PC-3 (cell line): ENCODE measurements at regions not wholly inside any gene's neighbourhood (a gene's known extent, or its start where the extent isn't known, plus 50 kb on each side); places are given as distances from the start of the nearest gene placed in this dataset.

Experiments used
- ATAC-seq: fragments of 200-7000 bp; cut with Tn5 transposase; 2 replicates; pipeline ENCODE4 v1.9.1; 2020; ENCODE audit warnings: mild to moderate bottlenecking, moderate library complexity
- BruUV-seq: library from RNA; stranded (reverse); fragments of 400-500 nt; replicated peaks from 2 replicates; lab custom pipeline; 2021; lab: Mats Ljungman, UMichigan
- CTCF ChIA-PET: fragments of 300-600 bp; sonication (Branson Sonifier 250); formaldehyde crosslinking; loops from one replicate; lab custom pipeline; 2022; ENCODE audit warnings: antibody characterized with exemption; lab: Charles Lee
- POLR2A ChIA-PET: fragments of 300-600 bp; sonication (Branson Sonifier 250); formaldehyde crosslinking; loops from one replicate; lab custom pipeline; 2022; ENCODE audit warnings: antibody characterized with exemption; ENCODE audit not compliant: unreplicated experiment; lab: Charles Lee
- DNase-seq: peaks from one replicate; pipeline ENCODE4 v3.0.0-alpha.2; 2015
- H2AFZ ChIP-seq: fragments of 300-600 bp; sonication (generic); 2 replicates; pipeline ENCODE4 v1.6.0; 2016; ENCODE audit warnings: antibody characterized with exemption, low read length
- H3F3A ChIP-seq: fragments of 300-600 bp; sonication (generic); one replicate; pipeline ENCODE4 v1.6.0; 2017; ENCODE audit warnings: antibody characterized with exemption, low read length, control low read depth, mild to moderate bottlenecking; ENCODE audit not compliant: unreplicated experiment
- H3K27ac ChIP-seq: fragments of 300-600 bp; sonication (generic); 2 replicates; pipeline ENCODE4 v1.5.1; 2016; ENCODE audit warnings: mild to moderate bottlenecking, low read length
- H3K27me3 ChIP-seq: fragments of 300-600 bp; sonication (generic); 2 replicates; pipeline ENCODE4 v1.6.1; 2016; ENCODE audit warnings: low read length, mixed read lengths
- H3K36me3 ChIP-seq: fragments of 300-600 bp; sonication (generic); 2 replicates; pipeline ENCODE4 v1.6.1; 2016; ENCODE audit warnings: low read depth, mixed run types, low read length, mixed read lengths
- H3K4me1 ChIP-seq: fragments of 300-600 bp; sonication (generic); 2 replicates; pipeline ENCODE4 v1.5.1; 2016; ENCODE audit warnings: low read length; ENCODE audit not compliant: insufficient read depth
- H3K4me2 ChIP-seq: fragments of 300-600 bp; sonication (generic); 2 replicates; pipeline ENCODE4 v1.6.0; 2016; ENCODE audit warnings: low read length
- H3K4me3 ChIP-seq: fragments of 300-600 bp; sonication (generic); 2 replicates; pipeline ENCODE4 v1.5.1; 2016; ENCODE audit warnings: mild to moderate bottlenecking, low read length, mixed read lengths
- H3K79me2 ChIP-seq: fragments of 300-600 bp; sonication (generic); 2 replicates; pipeline ENCODE4 v1.6.1; 2017; ENCODE audit warnings: low read length, mixed read lengths
- H3K9ac ChIP-seq: fragments of 300-600 bp; sonication (generic); 2 replicates; pipeline ENCODE4 v1.6.0; 2016; ENCODE audit warnings: mild to moderate bottlenecking, low read length
- H3K9me2 ChIP-seq: fragments of 300-600 bp; sonication (generic); replicated peaks from 2 replicates; pipeline ENCODE4 v1.6.1; 2016; ENCODE audit warnings: mixed run types, low read length, mixed read lengths
- H3K9me3 ChIP-seq: fragments of 300-600 bp; sonication (generic); 2 replicates; pipeline ENCODE4 v1.6.1; 2016; ENCODE audit warnings: low read length, mixed read lengths
- H4K20me1 ChIP-seq: fragments of 300-600 bp; sonication (generic); 2 replicates; pipeline ENCODE4 v1.6.1; 2016; ENCODE audit warnings: low read length, mixed read lengths
- CTCF ChIP-seq: fragments of 300-600 bp; sonication (generic); conservative IDR thresholded peaks from 2 replicates; pipeline ENCODE4 v1.5.1; 2017; ENCODE audit warnings: antibody characterized with exemption, low read depth, mild to moderate bottlenecking, low read length
- EZH2 ChIP-seq: fragments of 300-600 bp; sonication (generic); IDR thresholded peaks from one replicate; pipeline ENCODE4 v1.6.1; 2017; ENCODE audit warnings: antibody characterized with exemption, mild to moderate bottlenecking, low read length; ENCODE audit not compliant: unreplicated experiment
- EZH2phosphoT487 ChIP-seq: fragments of 300-600 bp; sonication (generic); IDR thresholded peaks from 2 replicates; pipeline ENCODE4 v1.6.1; 2018; ENCODE audit warnings: mild to moderate bottlenecking, antibody characterized with exemption, low read length, borderline replicate concordance
- intact Hi-C: fragments of 100-400 bp; cut with micrococcal nuclease; formaldehyde crosslinking; loops from 2 replicates; pipeline ENCODE4 v1.9.0; 2023

- no peak overlapping the region for H2AFZ ChIP-seq
- TF ChIP-seq EZH2phosphoT487 (no peak), CTCF (no peak), EZH2 (no peak)
- ATAC-seq (no peak), DNase-seq (no peak)
- H3K36me3 ChIP-seq = no peaks in the 10 kb centered on the region
- POLR2A ChIA-PET = no interaction called here
- BruUV-seq = no TSS peak
- no peaks in the 10 kb centered on the region for H4K20me1 ChIP-seq
- intact Hi-C loops = no loop called here
- H3K79me2 ChIP-seq = no peaks in the 10 kb centered on the region
- CTCF ChIA-PET = no interaction called here
- H3F3A ChIP-seq = no peaks in the 10 kb centered on the region
- H3K9me3 ChIP-seq = peaks cover 31% of the 10 kb centered on the region
- no peak overlapping the region for H3K4me2 ChIP-seq
- no peaks in the 10 kb centered on the region for H3K9me2 ChIP-seq
- no peak overlapping the region for H3K4me3 ChIP-seq
- no peaks in the 10 kb centered on the region for H3K4me1 ChIP-seq
- H3K9ac ChIP-seq = no peak overlapping the region
- no peaks in the 10 kb centered on the region for H3K27me3 ChIP-seq
- no peak overlapping the region for H3K27ac ChIP-seq
These were observed 204.6 kb downstream of the LRRC3B start for GRCh38 chr3:26827169-26827568.

- no TSS peak for BruUV-seq
- Histone ChIP-seq H2AFZ (no peak overlapping the region), H3K4me2 (no peak overlapping the region), H3F3A (no peaks in the 10 kb centered on the region), H3K79me2 (no peaks in the 10 kb centered on the region), H3K27me3 (no peaks in the 10 kb centered on the region), H3K4me3 (no peak overlapping the region), H3K9me2 (no peaks in the 10 kb centered on the region), H3K9me3 (peaks cover 35% of the 10 kb centered on the region; the same call in 1 of the 2 replicates), H4K20me1 (no peaks in the 10 kb centered on the region), H3K27ac (no peak overlapping the region), H3K4me1 (no peaks in the 10 kb centered on the region), H3K9ac (no peak overlapping the region), H3K36me3 (no peaks in the 10 kb centered on the region)
- intact Hi-C loops = no loop called here
- ChIA-PET POLR2A (no interaction called here), CTCF (no interaction called here)
- ATAC-seq (no peak), DNase-seq (no peak)
- TF ChIP-seq EZH2 = no peak
- no peak for TF ChIP-seq CTCF
These were observed 215.5 kb downstream of the LRRC3B start for GRCh38 chr3:26838026-26838425.

- ChIA-PET POLR2A (no interaction called here), CTCF (no interaction called here)
- no peaks in the 10 kb centered on the region for H3F3A ChIP-seq
- ATAC-seq = no peak
- H3K4me1 ChIP-seq = no peaks in the 10 kb centered on the region
- no peak overlapping the region for H3K4me2 ChIP-seq
- no peak overlapping the region for H3K9ac ChIP-seq
- H4K20me1 ChIP-seq = no peaks in the 10 kb centered on the region
- H3K9me2 ChIP-seq = no peaks in the 10 kb centered on the region
- no peak overlapping the region for H3K27ac ChIP-seq
- peaks cover 28% of the 10 kb centered on the region; the same call in 1 of the 2 replicates for H3K9me3 ChIP-seq
- no peaks in the 10 kb centered on the region for H3K36me3 ChIP-seq
- no TSS peak for BruUV-seq
- no peak overlapping the region for H3K4me3 ChIP-seq
- no peak for DNase-seq
- no peaks in the 10 kb centered on the region for H3K79me2 ChIP-seq
- intact Hi-C loops = no loop called here
- H3K27me3 ChIP-seq = no peaks in the 10 kb centered on the region
- H2AFZ ChIP-seq = no peak overlapping the region
- TF ChIP-seq EZH2phosphoT487 (no peak), EZH2 (no peak), CTCF (no peak)
These were observed 216.4 kb downstream of the LRRC3B start for GRCh38 chr3:26839001-26839400.
